GM10266 (cell line): ENCODE measurements at regions not wholly inside any gene's neighbourhood (a gene's known extent, or its start where the extent isn't known, plus 50 kb on each side); places are given as distances from the start of the nearest gene placed in this dataset.
"Not testable (repeated sequence)": the region's sequence is repeated elsewhere in the genome, so short reads cannot be mapped to it uniquely, and the experiment has no call there.

ENCODE experiments used
- DNase-seq: peaks from one replicate; pipeline ENCODE4 v3.0.0; 2012; ENCODE audit errors: extremely low spot score
- TF ChIP-seq, protein P1 (sequence below): IDR thresholded peaks from 2 replicates; pipeline ENCODE4 v1.5.1; 2012; ENCODE audit warnings: mild to moderate bottlenecking, low read depth; ENCODE audit not compliant: control insufficient read depth, insufficient read depth; ENCODE audit errors: missing control alignments

DNA sequence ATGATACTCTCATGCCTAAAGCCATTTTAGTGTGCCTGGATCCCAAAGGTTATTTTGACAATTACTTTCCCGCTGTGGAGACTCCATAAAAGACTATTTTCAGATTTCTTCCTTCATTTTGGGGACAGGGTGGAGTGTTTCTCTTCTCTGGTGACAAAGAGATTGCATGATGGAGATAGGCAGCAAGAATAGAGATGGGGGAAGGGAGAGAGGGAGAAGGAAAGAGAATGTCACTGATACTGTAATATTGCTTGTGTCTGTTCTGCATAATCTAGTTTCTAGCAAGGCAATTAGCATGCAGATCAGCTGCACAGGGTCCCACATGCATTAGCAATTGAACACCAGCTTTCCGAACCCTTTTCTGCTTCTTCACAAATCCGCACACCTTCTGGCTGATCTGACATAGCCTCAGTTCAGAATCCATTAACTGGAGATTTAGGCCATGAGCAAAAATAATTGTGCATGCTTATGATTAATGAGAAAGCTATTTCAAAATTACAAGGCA is 222.4 kb downstream of the OXSM start:
- DNase-seq: no peak
- TF ChIP-seq, protein P1, sequence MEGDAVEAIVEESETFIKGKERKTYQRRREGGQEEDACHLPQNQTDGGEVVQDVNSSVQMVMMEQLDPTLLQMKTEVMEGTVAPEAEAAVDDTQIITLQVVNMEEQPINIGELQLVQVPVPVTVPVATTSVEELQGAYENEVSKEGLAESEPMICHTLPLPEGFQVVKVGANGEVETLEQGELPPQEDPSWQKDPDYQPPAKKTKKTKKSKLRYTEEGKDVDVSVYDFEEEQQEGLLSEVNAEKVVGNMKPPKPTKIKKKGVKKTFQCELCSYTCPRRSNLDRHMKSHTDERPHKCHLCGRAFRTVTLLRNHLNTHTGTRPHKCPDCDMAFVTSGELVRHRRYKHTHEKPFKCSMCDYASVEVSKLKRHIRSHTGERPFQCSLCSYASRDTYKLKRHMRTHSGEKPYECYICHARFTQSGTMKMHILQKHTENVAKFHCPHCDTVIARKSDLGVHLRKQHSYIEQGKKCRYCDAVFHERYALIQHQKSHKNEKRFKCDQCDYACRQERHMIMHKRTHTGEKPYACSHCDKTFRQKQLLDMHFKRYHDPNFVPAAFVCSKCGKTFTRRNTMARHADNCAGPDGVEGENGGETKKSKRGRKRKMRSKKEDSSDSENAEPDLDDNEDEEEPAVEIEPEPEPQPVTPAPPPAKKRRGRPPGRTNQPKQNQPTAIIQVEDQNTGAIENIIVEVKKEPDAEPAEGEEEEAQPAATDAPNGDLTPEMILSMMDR: no peak

DNA sequence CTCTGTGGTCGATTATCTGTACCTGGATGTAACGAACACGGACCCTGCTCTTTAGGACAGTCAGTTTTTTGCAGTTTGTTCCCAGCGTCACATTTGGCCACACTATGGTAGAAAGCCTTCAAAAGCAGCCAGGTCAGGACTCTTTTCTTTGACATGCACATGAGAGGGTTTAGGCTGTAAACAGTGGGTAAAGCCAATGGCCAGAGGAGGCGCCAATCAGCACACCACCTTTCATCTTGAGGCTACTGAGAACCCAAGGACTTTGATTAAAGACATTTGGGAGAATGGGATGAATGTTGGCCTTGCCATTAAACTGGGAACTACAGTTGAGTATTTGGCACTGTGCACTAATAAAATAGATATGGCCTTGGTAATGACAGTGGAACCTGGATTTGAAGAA is 225.9 kb downstream of the OXSM start:
- TF ChIP-seq, protein P1: peak; percentile 5

DNA sequence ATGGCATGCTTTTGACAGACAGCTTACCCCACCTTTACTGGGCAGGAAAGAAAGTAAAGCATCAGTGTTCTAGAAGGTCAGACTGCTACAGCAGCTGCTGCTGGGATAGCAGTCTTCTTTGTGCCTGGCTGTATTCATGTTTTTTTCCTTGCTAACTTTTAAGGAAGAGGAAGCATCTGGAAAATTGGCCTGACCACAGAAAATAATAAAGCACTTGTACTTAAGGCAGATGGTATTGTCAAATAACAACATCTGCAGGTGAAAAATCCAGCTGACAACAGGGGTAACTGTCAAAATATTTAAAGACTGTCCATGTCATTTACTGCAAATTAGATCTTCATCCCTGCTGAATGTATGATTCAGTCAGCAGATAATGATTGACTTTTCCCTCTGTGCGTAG is 229.0 kb downstream of the OXSM start:
- no peak for DNase-seq
- TF ChIP-seq, protein P1: no peak

More for the DNA sequence above, 225.9 kb downstream of the OXSM start:
- DNase-seq: no peak

DNA sequence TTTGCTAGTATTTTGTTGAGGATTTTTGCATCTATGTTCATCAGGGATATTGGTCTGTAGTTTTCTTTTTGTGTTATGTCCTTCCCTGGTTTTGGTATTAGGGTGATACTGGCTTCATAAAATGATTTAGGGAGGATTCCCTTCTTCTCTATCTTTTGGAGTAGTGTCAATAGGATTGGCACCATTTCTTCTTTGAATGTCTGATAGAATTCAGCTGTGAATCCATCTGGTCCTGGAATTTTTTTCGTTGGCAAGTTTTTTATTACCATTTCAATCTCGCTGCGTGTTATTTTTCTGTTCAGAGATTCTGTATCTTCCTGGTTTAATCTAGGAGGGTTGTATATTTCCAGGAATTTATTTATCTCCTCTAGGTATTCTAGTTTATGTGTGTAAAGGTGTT is 234.3 kb downstream of the OXSM start:
- not testable (repeated sequence) for DNase-seq

DNA sequence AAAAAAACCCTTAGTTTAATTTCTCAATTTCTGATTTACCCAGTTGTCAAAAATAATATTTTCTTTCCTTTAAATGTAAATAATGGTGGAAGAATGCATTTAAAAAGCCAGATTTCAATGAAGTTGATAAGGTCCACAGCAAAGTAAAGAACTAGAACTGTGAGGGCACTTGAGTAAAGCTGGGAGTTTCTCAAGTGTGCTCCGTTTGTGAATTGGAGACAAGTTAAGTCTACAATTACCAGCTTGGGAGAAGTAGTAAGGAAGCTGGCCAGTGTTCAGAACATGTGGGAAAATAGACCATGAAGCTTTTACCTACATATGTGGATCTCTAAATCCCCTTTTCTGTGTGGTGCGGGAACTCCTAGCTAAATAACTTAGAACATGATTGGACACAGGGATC is 239.4 kb downstream of the OXSM start:
- TF ChIP-seq, protein P1: no peak
- DNase-seq: no peak

DNA sequence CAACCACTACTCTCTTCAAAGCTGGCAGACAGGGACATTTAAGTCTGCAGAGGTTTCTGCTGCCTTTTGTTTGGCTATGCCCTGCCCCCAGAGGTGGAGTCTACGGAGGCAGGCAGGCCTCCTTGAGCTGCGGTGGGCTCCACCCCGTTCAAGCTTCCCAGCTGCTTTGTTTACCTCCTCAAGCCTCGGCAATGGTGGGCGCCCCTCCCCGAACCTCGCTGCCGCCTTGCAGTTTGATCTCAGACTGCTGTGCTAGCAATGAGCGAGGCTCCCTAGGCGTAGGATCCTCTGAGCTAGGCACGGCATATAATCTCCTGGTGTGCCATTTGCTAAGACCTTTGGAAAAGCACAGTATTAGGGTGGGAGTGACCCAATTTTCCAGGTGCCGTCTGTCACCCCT is 252.2 kb downstream of the OXSM start:
- not testable (repeated sequence) for DNase-seq

DNA sequence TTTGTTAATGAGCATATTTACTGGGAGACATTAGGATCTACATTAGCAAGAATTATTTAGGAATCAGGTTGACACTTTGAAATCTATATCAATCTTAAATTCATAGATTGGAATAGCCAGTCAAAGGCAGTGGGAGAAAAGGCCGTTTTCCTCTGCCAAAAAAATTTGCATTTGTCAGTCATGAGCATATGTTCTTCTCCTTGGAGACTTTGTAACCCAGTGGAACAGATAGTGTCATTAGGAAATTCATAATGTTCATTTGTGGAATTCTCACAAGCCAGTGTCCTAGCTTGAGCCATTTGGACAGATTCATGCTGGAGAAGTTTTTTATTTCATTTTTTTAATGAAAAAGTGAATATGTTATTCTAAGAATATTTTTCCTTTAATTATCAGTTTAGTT is 260.1 kb downstream of the OXSM start:
- TF ChIP-seq, protein P1: no peak
- no peak for DNase-seq

DNA sequence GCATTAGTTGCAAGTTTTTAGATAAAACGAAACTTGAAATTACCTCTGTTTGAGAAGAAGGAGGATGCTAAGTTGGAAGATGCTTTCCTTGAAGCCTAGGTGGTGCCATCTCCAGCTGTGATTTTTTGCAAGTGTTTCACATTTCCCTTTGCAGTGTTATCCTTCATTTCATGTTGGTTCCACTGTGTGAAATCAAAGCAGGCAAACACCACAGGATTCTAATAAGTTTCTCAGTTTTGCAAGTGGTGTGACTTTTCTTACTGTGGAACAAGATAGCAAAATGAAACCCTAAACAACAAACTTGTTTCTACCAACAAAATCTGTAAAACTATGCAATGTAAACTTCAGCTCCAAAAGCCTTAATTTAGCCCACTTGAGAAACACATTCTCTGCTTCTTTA is 260.9 kb downstream of the OXSM start:
- DNase-seq: no peak
- TF ChIP-seq, protein P1: no peak

DNA sequence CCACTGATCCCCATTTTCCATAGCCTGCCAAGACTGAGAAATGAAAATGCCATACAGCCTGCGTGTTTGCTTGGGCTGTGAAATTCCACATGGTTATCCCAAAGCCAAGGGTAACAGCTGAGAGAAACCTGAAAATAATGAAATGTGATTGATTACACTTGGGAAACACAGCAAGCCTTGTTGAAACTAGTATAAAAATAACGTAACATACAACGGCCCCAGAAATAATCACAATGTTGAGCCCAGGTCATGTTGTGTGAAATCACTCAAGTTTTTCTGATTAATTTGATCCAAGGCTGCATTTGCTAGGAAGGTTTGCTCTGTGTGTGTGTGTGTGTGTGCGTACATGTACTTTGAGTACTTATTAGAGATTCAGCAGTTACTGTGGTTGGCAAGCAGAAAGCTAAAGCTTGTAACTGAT is 269.0 kb downstream of the OXSM start:
- no peak for DNase-seq
- TF ChIP-seq, protein P1: no peak
